ACC112 (cell line): ENCODE measurements at regions not wholly inside any gene's neighbourhood (a gene's known extent, or its start where the extent isn't known, plus 50 kb on each side); places are given as distances from the start of the nearest gene placed in this dataset.

Experiments used
- H2AFZ ChIP-seq: fragments of 200-600 bp; sonication (generic); one replicate; pipeline ENCODE4 v1.6.0; 2017; ENCODE audit warnings: antibody characterized with exemption, low read length; ENCODE audit not compliant: unreplicated experiment
- H3K27ac ChIP-seq: fragments of 200-600 bp; sonication (generic); 2 replicates; pipeline ENCODE4 v1.5.1; 2014; ENCODE audit warnings: low read depth, mild to moderate bottlenecking, antibody characterized with exemption, low read length, moderate library complexity
- H3K27me3 ChIP-seq: fragments of 200-600 bp; sonication (generic); 2 replicates; pipeline ENCODE4 v1.6.1; 2014; ENCODE audit warnings: mild to moderate bottlenecking, antibody characterized with exemption, low read length, moderate library complexity, mixed read lengths; ENCODE audit not compliant: insufficient read depth
- H3K36me3 ChIP-seq: fragments of 200-600 bp; sonication (generic); 2 replicates; pipeline ENCODE4 v1.6.1; 2016; ENCODE audit warnings: mild to moderate bottlenecking, antibody characterized with exemption, low read length, moderate library complexity, mixed read lengths; ENCODE audit not compliant: insufficient read depth
- H3K4me1 ChIP-seq: fragments of 200-600 bp; sonication (generic); one replicate; pipeline ENCODE4 v1.6.1; 2016; ENCODE audit warnings: low read length, mixed read lengths; ENCODE audit not compliant: insufficient read depth, unreplicated experiment, control insufficient read depth
- H3K4me3 ChIP-seq: fragments of 200-600 bp; sonication (generic); 2 replicates; pipeline ENCODE4 v1.5.1; 2014; ENCODE audit warnings: mild to moderate bottlenecking, low read depth, low read length
- H3K79me2 ChIP-seq: fragments of 200-600 bp; sonication (generic); one replicate; pipeline ENCODE4 v1.6.0; 2016; ENCODE audit warnings: low read length; ENCODE audit not compliant: control insufficient read depth, unreplicated experiment, insufficient read depth

- Histone ChIP-seq H2AFZ (no peak overlapping the region), H3K27me3 (0 out of 2 replicates have a peak, but pooled peaks cover 3% of the 10 kb centered on the region), H3K27ac (no peak overlapping the region), H3K79me2 (no peaks in the 10 kb centered on the region), H3K4me3 (no peak overlapping the region), H3K4me1 (no peaks in the 10 kb centered on the region), H3K36me3 (no peaks in the 10 kb centered on the region)
Observed at GRCh38 chr7:25928549-25929330, 223.3 kb upstream of the NFE2L3 start.

GRCh38 chr7:25929448-25929847 is 222.6 kb upstream of the NFE2L3 start:
- no peak overlapping the region for H3K4me3 ChIP-seq
- H2AFZ ChIP-seq: no peak overlapping the region

GRCh38 chr7:25930492-25931048 is 221.4 kb upstream of the NFE2L3 start:
- no peaks in the 10 kb centered on the region for H3K36me3 ChIP-seq
- 0 out of 2 replicates have a peak, but pooled peaks cover 3% of the 10 kb centered on the region for H3K27me3 ChIP-seq
- H2AFZ ChIP-seq: no peak overlapping the region
- no peak overlapping the region for H3K4me3 ChIP-seq
- no peaks in the 10 kb centered on the region for H3K4me1 ChIP-seq
- H3K79me2 ChIP-seq: no peaks in the 10 kb centered on the region
- no peak overlapping the region for H3K27ac ChIP-seq

More at GRCh38 chr7:25929448-25929847, 222.6 kb upstream of the NFE2L3 start:
- Histone ChIP-seq H3K27ac (no peak overlapping the region), H3K4me1 (no peaks in the 10 kb centered on the region), H3K27me3 (0 out of 2 replicates have a peak, but pooled peaks cover 3% of the 10 kb centered on the region), H3K79me2 (no peaks in the 10 kb centered on the region), H3K36me3 (no peaks in the 10 kb centered on the region)

- H3K4me3 ChIP-seq: no peak overlapping the region
- H3K27me3 ChIP-seq: 0 out of 2 replicates have a peak, but pooled peaks cover 3% of the 10 kb centered on the region
- no peak overlapping the region for H3K27ac ChIP-seq
- no peaks in the 10 kb centered on the region for H3K79me2 ChIP-seq
- H2AFZ ChIP-seq: no peak overlapping the region
- no peaks in the 10 kb centered on the region for H3K36me3 ChIP-seq
- H3K4me1 ChIP-seq: no peaks in the 10 kb centered on the region
Observed at GRCh38 chr7:25931156-25931555, 220.8 kb upstream of the NFE2L3 start.

- no peak overlapping the region for H3K27ac ChIP-seq
- H3K36me3 ChIP-seq: no peaks in the 10 kb centered on the region
- H3K4me1 ChIP-seq: no peaks in the 10 kb centered on the region
Observed at GRCh38 chr7:25933921-25934320, 218.1 kb upstream of the NFE2L3 start.

GRCh38 chr7:25940086-25940906 is 211.7 kb upstream of the NFE2L3 start:
- no peak overlapping the region for H2AFZ ChIP-seq
- H3K36me3 ChIP-seq: no peaks in the 10 kb centered on the region
- H3K4me1 ChIP-seq: no peaks in the 10 kb centered on the region
- no peaks in the 10 kb centered on the region for H3K79me2 ChIP-seq
- H3K27me3 ChIP-seq: peaks cover 16% of the 10 kb centered on the region; the same call in 1 of the 2 replicates
- H3K4me3 ChIP-seq: no peak overlapping the region
- no peak overlapping the region for H3K27ac ChIP-seq

More at GRCh38 chr7:25933921-25934320, 218.1 kb upstream of the NFE2L3 start:
- no peaks in the 10 kb centered on the region for H3K79me2 ChIP-seq
- 0 out of 2 replicates have a peak, but pooled peaks cover 2% of the 10 kb centered on the region for H3K27me3 ChIP-seq
- H3K4me3 ChIP-seq: no peak overlapping the region
- H2AFZ ChIP-seq: no peak overlapping the region

GRCh38 chr7:25944777-25945515 is 207.1 kb upstream of the NFE2L3 start:
- Histone ChIP-seq H3K4me1 (no peaks in the 10 kb centered on the region), H3K4me3 (no peak overlapping the region), H3K27ac (no peak overlapping the region), H3K27me3 (peaks cover 40% of the 10 kb centered on the region), H3K79me2 (no peaks in the 10 kb centered on the region), H3K36me3 (no peaks in the 10 kb centered on the region), H2AFZ (no peak overlapping the region)

- Histone ChIP-seq H3K27ac (no peak overlapping the region), H3K4me3 (no peak overlapping the region)
Observed at GRCh38 chr7:25945608-25946007, 206.4 kb upstream of the NFE2L3 start.

GRCh38 chr7:25946181-25946580 is 205.8 kb upstream of the NFE2L3 start:
- Histone ChIP-seq H3K27me3 (peaks cover 40% of the 10 kb centered on the region), H3K36me3 (no peaks in the 10 kb centered on the region), H3K4me1 (no peaks in the 10 kb centered on the region), H3K79me2 (no peaks in the 10 kb centered on the region), H2AFZ (no peak overlapping the region), H3K27ac (no peak overlapping the region), H3K4me3 (no peak overlapping the region)

More at GRCh38 chr7:25945608-25946007, 206.4 kb upstream of the NFE2L3 start:
- Histone ChIP-seq H2AFZ (no peak overlapping the region), H3K27me3 (peaks cover 40% of the 10 kb centered on the region), H3K4me1 (no peaks in the 10 kb centered on the region), H3K79me2 (no peaks in the 10 kb centered on the region), H3K36me3 (no peaks in the 10 kb centered on the region)
